Ishikawa (cell line): ENCODE measurements at regions not wholly inside any gene's neighbourhood (a gene's known extent, or its start where the extent isn't known, plus 50 kb on each side); places are given as distances from the start of the nearest gene placed in this dataset.

ENCODE experiments used
- CEBPB ChIP-seq: IDR thresholded peaks from 2 replicates; pipeline ENCODE4 v1.6.1; 2012
- CREB1 ChIP-seq: IDR thresholded peaks from 2 replicates; pipeline ENCODE4 v1.6.1; 2012; ENCODE audit warnings: low read depth
- EGR1 ChIP-seq: IDR thresholded peaks from 2 replicates; pipeline ENCODE4 v1.6.1; 2012
- EP300 ChIP-seq: IDR thresholded peaks from 2 replicates; pipeline ENCODE4 v1.6.1; 2012; ENCODE audit warnings: borderline replicate concordance
- FOXM1 ChIP-seq: IDR thresholded peaks from 2 replicates; pipeline ENCODE4 v1.6.1; 2012; ENCODE audit warnings: low read depth, borderline replicate concordance
- NFIC ChIP-seq: IDR thresholded peaks from 2 replicates; pipeline ENCODE4 v1.6.1; 2012
- RAD21 ChIP-seq: IDR thresholded peaks from 2 replicates; pipeline ENCODE4 v1.6.1; 2012; ENCODE audit warnings: low read depth
- TAF1 ChIP-seq: IDR thresholded peaks from 2 replicates; pipeline ENCODE4 v1.6.1; 2012; ENCODE audit warnings: low read depth, mild to moderate bottlenecking
- TCF12 ChIP-seq: IDR thresholded peaks from 2 replicates; pipeline ENCODE4 v1.6.1; 2012; ENCODE audit warnings: low read depth
- TEAD4 ChIP-seq: IDR thresholded peaks from 2 replicates; pipeline ENCODE4 v1.6.1; 2012
- YY1 ChIP-seq: IDR thresholded peaks from 2 replicates; pipeline ENCODE4 v1.6.1; 2012; ENCODE audit warnings: low read depth
- ZBTB7A ChIP-seq: IDR thresholded peaks from 2 replicates; pipeline ENCODE4 v1.6.1; 2012; ENCODE audit warnings: low read depth
- TF ChIP-seq, protein P1 (sequence below): IDR thresholded peaks from 2 replicates; pipeline ENCODE4 v1.6.1; 2012; ENCODE audit warnings: low read depth, mild to moderate bottlenecking
- TF ChIP-seq, protein P2 (sequence below): IDR thresholded peaks from 2 replicates; pipeline ENCODE4 v1.6.1; 2012
- TF ChIP-seq, protein P3 (sequence below): IDR thresholded peaks from 2 replicates; pipeline ENCODE4 v1.6.1; 2012

DNA sequence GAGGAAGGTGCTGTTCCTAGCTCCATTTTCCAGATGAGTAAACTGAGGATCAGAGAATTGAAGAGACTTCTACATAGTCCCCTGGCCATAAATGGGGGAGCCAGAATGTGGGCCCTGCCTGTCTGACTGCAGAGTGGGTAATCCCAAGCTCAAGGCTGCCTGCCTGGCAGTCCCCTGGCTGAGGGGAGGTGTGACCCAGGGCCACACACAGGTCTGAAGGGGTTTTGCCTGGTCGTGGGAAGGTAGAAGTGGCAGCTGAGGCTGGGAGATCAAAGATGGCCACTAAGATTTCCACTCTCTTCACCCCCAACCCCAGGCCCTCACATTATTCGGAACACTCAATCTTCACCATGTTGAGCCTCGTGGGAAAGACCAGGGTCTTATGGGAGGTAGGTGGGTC lies 176.3 kb downstream of the MACROH2A1 start:
- no peak for TF ChIP-seq NFIC
- no peak for TF ChIP-seq TCF12
- no peak for TF ChIP-seq YY1
- TF ChIP-seq, protein P1, sequence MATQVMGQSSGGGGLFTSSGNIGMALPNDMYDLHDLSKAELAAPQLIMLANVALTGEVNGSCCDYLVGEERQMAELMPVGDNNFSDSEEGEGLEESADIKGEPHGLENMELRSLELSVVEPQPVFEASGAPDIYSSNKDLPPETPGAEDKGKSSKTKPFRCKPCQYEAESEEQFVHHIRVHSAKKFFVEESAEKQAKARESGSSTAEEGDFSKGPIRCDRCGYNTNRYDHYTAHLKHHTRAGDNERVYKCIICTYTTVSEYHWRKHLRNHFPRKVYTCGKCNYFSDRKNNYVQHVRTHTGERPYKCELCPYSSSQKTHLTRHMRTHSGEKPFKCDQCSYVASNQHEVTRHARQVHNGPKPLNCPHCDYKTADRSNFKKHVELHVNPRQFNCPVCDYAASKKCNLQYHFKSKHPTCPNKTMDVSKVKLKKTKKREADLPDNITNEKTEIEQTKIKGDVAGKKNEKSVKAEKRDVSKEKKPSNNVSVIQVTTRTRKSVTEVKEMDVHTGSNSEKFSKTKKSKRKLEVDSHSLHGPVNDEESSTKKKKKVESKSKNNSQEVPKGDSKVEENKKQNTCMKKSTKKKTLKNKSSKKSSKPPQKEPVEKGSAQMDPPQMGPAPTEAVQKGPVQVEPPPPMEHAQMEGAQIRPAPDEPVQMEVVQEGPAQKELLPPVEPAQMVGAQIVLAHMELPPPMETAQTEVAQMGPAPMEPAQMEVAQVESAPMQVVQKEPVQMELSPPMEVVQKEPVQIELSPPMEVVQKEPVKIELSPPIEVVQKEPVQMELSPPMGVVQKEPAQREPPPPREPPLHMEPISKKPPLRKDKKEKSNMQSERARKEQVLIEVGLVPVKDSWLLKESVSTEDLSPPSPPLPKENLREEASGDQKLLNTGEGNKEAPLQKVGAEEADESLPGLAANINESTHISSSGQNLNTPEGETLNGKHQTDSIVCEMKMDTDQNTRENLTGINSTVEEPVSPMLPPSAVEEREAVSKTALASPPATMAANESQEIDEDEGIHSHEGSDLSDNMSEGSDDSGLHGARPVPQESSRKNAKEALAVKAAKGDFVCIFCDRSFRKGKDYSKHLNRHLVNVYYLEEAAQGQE = no peak
- TF ChIP-seq CEBPB = no peak
- TF ChIP-seq, protein P2, sequence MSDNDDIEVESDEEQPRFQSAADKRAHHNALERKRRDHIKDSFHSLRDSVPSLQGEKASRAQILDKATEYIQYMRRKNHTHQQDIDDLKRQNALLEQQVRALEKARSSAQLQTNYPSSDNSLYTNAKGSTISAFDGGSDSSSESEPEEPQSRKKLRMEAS = no peak
- TF ChIP-seq, protein P3, sequence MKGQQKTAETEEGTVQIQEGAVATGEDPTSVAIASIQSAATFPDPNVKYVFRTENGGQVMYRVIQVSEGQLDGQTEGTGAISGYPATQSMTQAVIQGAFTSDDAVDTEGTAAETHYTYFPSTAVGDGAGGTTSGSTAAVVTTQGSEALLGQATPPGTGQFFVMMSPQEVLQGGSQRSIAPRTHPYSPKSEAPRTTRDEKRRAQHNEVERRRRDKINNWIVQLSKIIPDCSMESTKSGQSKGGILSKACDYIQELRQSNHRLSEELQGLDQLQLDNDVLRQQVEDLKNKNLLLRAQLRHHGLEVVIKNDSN = no peak
- no peak for TF ChIP-seq CREB1
- no peak for TF ChIP-seq TAF1
- TF ChIP-seq TEAD4 = no peak
- no peak for TF ChIP-seq RAD21
- no peak for TF ChIP-seq EP300
- no peak for TF ChIP-seq EGR1
- no peak for TF ChIP-seq FOXM1
- no peak for TF ChIP-seq ZBTB7A

DNA sequence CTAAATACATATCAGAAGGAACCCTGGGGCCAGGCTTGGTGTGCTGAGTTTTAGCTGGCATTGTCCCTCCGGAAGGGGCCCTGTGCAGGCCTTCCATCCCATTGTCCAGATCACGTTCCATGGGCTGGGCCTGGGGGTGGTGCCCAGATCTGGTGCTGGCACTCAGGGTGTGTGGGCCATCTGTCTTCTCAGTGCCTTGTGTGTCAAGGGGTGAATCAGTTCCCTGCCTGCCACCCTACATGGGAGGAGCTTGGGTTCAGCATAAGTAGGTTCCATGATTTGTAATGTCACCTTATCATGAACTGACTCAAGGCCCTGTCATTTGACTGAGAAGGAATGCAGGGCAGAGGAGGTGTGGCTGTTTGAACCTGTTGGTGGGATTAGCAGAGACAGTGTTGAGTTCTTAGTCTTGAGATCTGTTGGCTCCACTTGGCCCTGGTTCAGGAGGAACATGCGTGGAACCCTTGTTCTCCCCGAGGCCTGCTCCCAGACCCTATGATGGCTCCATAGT lies 176.8 kb downstream of the MACROH2A1 start:
- TF ChIP-seq TEAD4 (no peak), YY1 (no peak), CREB1 (no peak)

DNA sequence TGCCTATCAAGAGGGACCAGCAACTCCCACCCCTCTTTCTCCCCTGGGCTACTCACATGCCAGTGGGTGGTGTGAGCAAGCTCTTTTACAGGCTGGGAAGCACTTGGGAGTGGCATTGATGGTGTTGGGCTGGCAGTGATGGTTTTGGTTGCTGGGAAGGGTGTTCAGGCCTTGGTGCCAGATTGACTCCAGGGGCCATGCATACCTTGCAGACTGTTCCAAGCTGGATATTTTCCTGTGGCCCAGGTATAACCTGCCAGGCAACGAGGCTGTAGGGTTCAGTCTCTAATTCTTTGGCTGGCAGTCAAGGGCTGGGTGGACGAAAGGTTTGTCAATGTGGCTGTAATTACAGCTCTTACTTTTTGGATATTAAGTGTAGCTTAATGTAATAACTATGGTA lies 177.3 kb downstream of the MACROH2A1 start:
- no peak for TF ChIP-seq EGR1
- TF ChIP-seq, protein P2 = no peak
- TF ChIP-seq, protein P3 = no peak
- TF ChIP-seq TEAD4 = no peak
- no peak for TF ChIP-seq RAD21
- TF ChIP-seq YY1 = no peak
- no peak for TF ChIP-seq CREB1
- TF ChIP-seq TAF1 = no peak
- TF ChIP-seq, protein P1 = no peak
- TF ChIP-seq EP300 = no peak
- no peak for TF ChIP-seq TCF12
- no peak for TF ChIP-seq CEBPB
- TF ChIP-seq ZBTB7A = no peak
- no peak for TF ChIP-seq NFIC
- no peak for TF ChIP-seq FOXM1

DNA sequence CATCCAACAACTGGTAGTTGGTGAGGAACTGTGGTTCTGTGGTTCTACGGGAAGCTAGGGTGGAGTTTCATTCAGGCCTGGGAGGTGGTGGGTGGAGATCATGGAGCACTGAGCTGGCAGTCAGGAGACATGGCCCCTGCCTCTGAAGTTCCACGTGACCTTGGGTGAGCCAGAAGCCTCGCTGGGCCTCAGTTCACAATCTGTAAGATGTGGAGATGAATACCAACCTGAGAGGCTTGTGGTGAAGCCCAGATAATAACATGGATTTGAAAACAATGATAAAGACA lies 177.9 kb downstream of the MACROH2A1 start:
- TF ChIP-seq ZBTB7A = no peak
- TF ChIP-seq, protein P3 = no peak
- TF ChIP-seq CREB1 = no peak
- no peak for TF ChIP-seq EP300
- no peak for TF ChIP-seq EGR1
- TF ChIP-seq TAF1 = no peak
- TF ChIP-seq, protein P1 = no peak
- no peak for TF ChIP-seq TCF12
